HAP-1 (cell line): ENCODE measurements at regions not wholly inside any gene's neighbourhood (a gene's known extent, or its start where the extent isn't known, plus 50 kb on each side); places are given as distances from the start of the nearest gene placed in this dataset.
"Not testable (repeated sequence)": the region's sequence is repeated elsewhere in the genome, so short reads cannot be mapped to it uniquely, and the experiment has no call there.

Experiments
- DNase-seq, 2 experiments: peaks; one replicate each; pipeline ENCODE4 v3.0.0-alpha.2; 2016 to 2020; ENCODE audit warnings: low spot score in 2 of 2
- H3K27me3 ChIP-seq: fragments of 250-450 bp; sonication (Bioruptor Pico); 2 replicates; pipeline ENCODE4 v1.5.1; 2020; ENCODE audit warnings: low read depth, mild to moderate bottlenecking, moderate library complexity
- H3K36me3 ChIP-seq: fragments of 250-450 bp; sonication (Bioruptor Pico); replicated peaks from 2 replicates; pipeline ENCODE4 v1.5.1; 2020; ENCODE audit warnings: mild to moderate bottlenecking
- H3K4me1 ChIP-seq: fragments of 250-450 bp; sonication (Bioruptor Pico); 2 replicates; pipeline ENCODE4 v1.5.1; 2020; ENCODE audit warnings: mild to moderate bottlenecking
- H3K4me3 ChIP-seq: fragments of 250-450 bp; sonication (Bioruptor Pico); 2 replicates; pipeline ENCODE4 v1.5.1; 2020; ENCODE audit warnings: mild to moderate bottlenecking, moderate library complexity
- H3K9me3 ChIP-seq: fragments of 250-450 bp; sonication (Bioruptor Pico); 2 replicates; pipeline ENCODE4 v1.5.1; 2020; ENCODE audit warnings: mild to moderate bottlenecking, moderate library complexity
- in situ Hi-C: fragments of 300-500 bp; cut with MboI; formaldehyde crosslinking; loops from 3 replicates; pipeline ENCODE4 v1.14.3; 2020; ENCODE audit warnings: low sequenced_read_pairs, inconsistent platforms, mixed read lengths

DNA sequence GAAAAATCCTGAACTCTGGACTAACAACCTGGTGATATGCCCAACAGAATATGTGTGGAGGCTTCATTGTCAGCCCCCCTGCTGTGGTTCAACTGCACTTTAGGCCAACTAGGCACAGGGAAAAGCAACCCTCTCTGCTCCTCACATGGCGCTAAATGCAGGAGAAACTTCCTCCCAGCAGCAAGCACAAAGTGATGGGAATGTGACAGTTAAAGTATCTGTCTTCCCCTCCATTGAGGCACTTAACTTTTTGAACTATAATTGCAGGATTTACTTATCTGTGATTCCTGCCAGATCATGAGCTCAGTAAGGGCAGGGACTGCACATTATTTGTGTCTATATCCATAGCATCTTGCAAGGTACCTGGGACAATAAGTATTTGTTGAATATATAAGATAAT, 981.2 kb upstream of the KLHL29 start:
- no peaks in the 10 kb centered on the region for H3K36me3 ChIP-seq
- in situ Hi-C loops, result no loop called here
- H3K27me3 ChIP-seq, result no peaks in the 10 kb centered on the region
- no peak overlapping the region for H3K4me3 ChIP-seq
- H3K4me1 ChIP-seq, result no peaks in the 10 kb centered on the region
- H3K9me3 ChIP-seq, result no peaks in the 10 kb centered on the region
- no peak for DNase-seq

DNA sequence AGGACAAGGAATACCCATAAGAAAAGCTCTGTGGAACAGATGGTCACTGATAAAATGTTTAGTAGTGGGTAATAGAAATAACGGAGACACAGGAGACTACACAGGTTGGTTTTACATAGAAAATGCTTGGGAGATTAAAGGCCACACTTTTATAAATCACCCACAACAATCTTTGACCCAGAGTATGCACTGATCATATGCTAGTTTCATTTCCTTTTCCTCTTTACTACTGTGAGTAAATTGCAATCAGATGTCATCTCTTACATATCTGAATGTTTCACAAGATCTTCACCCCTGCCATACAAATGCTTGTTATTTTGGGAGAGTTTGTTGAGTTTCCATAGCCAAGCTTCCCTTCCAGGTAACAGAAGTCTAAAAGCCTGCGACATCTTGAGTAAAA, 978.4 kb upstream of the KLHL29 start:
- in situ Hi-C loops, result no loop called here
- no peaks in the 10 kb centered on the region for H3K27me3 ChIP-seq
- H3K36me3 ChIP-seq, result no peaks in the 10 kb centered on the region
- no peak overlapping the region for H3K4me3 ChIP-seq
- no peaks in the 10 kb centered on the region for H3K4me1 ChIP-seq
- no peak for DNase-seq
- H3K9me3 ChIP-seq, result no peaks in the 10 kb centered on the region

DNA sequence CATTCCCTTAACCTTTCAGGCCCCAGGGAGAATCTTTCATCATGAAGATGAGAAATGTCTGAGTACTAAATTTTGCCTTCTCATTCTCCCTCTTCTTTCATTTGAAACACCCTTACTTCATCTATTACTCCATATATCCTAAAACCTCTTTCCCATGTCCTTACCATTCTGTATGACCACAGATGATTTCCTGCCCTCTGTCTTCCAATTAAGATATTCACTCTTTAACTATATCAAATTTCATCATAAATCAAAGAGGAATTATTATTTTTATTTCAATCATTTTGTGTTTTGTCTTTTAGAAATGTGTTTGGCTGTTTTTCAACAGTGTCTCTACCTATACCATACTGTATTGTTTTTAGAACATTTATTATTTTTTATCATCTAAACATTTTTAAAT, 964.9 kb upstream of the KLHL29 start:
- Histone ChIP-seq H3K4me3 (no peak overlapping the region), H3K9me3 (no peaks in the 10 kb centered on the region), H3K4me1 (no peaks in the 10 kb centered on the region), H3K27me3 (no peaks in the 10 kb centered on the region), H3K36me3 (no peaks in the 10 kb centered on the region)
- DNase-seq, result no peak
- in situ Hi-C loops, result no loop called here

DNA sequence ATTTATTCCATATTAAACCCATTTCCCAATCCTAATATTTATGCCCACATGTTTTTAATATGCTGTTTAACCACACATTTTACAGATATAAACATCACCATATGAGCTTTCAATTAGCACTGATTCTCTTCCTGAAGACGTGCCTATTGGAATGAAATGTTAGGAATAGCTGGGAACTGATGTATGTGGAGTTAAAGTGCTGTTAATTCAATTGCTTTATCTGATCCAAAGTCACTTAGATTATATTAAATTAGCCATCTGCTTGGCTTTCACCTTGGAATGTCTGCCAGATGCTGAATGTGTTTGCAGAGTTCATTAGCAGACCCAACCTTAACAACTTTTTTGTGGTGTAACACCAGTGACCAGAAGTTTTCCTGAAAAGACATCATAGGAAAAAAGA, 942.9 kb upstream of the KLHL29 start:
- Histone ChIP-seq H3K4me1 (no peaks in the 10 kb centered on the region), H3K27me3 (no peaks in the 10 kb centered on the region), H3K9me3 (no peaks in the 10 kb centered on the region), H3K4me3 (no peak overlapping the region), H3K36me3 (no peaks in the 10 kb centered on the region)
- DNase-seq, result no peak
- in situ Hi-C loops, result no loop called here

DNA sequence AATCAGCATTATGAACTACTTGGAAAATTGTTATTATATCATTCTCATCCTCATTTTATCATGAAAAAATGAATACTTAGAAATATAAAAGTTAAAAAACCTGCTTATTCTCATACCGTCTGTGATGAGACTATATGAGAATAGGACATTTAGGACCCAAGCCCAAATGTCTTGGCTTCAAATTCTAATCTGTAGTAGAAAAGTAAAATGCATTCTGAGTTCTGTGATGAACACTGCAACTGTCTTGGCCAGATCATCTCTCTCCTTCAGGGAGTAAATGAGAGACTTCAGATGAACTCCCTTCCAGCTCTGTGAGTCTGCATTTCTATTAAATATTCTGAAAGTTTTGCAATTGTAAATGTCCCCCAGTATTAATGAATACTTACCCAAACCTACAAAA, 940.7 kb upstream of the KLHL29 start:
- no peaks in the 10 kb centered on the region for H3K36me3 ChIP-seq
- no peaks in the 10 kb centered on the region for H3K27me3 ChIP-seq
- no peak overlapping the region for H3K4me3 ChIP-seq
- no peaks in the 10 kb centered on the region for H3K9me3 ChIP-seq
- in situ Hi-C loops, result no loop called here
- H3K4me1 ChIP-seq, result no peaks in the 10 kb centered on the region
- no peak for DNase-seq

DNA sequence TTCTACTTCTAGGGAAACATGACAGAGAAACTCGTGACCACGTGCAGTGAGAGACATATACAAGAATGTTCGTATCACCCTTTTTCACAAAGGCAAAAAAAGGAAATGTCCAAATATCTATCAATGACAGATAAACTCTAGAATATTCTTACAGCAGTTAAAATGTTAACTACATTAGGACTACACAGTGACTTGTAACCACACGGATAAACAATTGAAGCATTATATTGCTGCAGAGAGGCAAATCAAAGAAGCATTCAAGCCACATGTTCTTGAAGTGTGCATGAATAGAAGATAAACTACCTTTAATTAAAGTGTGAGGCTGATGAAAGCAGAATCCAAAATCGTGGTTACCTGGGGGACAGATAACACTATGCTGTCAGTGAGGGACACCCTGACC, 935.3 kb upstream of the KLHL29 start:
- Histone ChIP-seq H3K9me3 (no peaks in the 10 kb centered on the region), H3K27me3 (no peaks in the 10 kb centered on the region; the same call in 1 of the 2 replicates), H3K36me3 (no peaks in the 10 kb centered on the region), H3K4me1 (no peaks in the 10 kb centered on the region), H3K4me3 (no peak overlapping the region)
- no peak for DNase-seq
- in situ Hi-C loops, result no loop called here

DNA sequence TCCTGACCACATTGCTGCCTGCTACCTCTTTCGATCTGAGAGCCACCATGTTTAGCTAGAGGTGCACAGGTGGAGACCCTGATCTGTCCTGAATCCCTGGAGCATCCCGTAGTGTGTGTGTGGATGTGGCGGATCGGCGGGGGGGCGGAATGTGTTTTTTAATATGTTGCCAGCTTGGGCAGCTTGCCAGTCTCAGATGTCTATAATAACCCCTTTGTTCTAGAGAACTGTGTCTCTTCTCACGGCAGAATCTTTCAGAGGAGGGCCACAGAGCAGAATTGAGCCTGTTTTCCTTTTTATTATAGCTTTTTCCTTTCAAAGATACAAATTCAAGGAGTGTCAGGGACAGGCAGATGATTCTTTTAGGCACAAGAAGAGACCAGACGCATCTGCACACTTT, 934.1 kb upstream of the KLHL29 start:
- H3K4me1 ChIP-seq, result no peaks in the 10 kb centered on the region
- H3K9me3 ChIP-seq, result no peaks in the 10 kb centered on the region
- in situ Hi-C loops, result no loop called here
- no peaks in the 10 kb centered on the region; the same call in 1 of the 2 replicates for H3K27me3 ChIP-seq
- DNase-seq, result no peak
- no peak overlapping the region for H3K4me3 ChIP-seq
- H3K36me3 ChIP-seq, result no peaks in the 10 kb centered on the region

DNA sequence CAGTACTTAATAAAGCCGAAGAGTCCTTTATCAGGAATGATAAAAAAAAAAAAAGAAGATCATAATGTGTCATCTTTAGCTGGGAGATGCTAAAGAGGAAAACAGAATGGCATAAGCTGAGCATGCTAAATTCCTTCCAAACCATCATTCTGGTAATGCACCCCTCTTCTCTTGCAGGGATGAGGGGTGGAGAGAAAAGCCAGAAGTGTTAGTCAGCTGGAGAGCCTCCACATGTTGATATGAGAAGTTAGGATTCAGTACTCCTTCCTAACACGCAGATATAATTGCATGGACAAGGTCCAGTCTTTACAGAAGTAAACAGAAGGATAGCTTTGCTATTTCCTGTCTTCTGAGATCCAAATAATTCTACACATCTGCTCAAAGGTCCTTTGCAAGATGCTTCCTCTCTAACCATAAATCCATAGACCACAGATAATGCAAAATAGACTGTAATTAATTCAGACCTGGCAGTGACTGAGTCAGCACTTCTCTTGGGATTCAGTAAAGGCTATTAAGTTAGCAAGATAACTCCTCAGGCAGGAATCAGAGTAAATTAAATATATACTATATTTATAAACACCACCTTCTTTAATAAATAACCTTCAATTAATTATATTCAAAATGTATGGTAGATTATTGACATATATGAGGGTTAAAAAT, 930.0 kb upstream of the KLHL29 start:
- Histone ChIP-seq H3K9me3 (no peaks in the 10 kb centered on the region), H3K4me1 (no peaks in the 10 kb centered on the region), H3K36me3 (no peaks in the 10 kb centered on the region), H3K27me3 (no peaks in the 10 kb centered on the region; the same call in 1 of the 2 replicates), H3K4me3 (no peak overlapping the region)
- in situ Hi-C loops, result no loop called here
- DNase-seq, result no peak

DNA sequence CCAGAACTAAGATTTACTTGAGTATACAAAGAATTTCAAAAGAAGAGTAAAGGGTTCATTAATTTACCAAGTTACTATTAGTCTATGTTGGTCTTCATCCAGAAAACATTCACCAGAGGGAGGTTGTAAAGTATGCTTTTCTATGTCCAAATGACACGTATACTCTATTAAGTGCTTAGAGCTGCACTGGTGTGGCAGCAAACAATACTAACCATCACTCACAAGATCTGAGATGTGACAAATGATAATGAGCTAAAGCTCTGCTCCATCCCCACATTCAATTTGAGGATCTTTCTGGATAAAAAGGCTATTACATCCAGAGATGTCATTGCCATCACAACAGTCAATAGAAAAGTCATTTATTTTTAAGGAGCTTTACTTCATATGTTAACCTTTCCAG, 926.5 kb upstream of the KLHL29 start:
- in situ Hi-C loops, result no loop called here

DNA sequence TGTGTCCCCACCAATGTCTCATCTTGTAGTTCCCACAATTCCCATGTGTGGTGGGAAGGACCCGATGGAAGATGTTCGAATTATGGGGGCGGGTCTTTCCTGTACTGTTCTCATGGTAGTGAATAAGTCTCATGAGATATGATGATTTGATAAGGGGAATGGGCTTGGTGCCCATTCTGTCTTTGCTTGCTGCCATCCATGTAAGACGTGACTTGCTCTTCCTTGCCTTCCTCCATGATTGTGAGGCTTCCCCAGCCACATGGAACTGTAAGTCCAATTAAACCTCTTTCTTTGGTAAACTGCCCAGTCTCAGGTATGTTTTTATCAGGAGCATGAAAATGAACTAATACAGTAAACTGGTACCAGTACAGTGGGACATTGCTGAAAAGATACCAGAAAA, 909.9 kb upstream of the KLHL29 start:
- in situ Hi-C loops, DNase-seq, H3K27me3 ChIP-seq, H3K4me3 ChIP-seq, H3K4me1 ChIP-seq, H3K36me3 ChIP-seq, H3K9me3 ChIP-seq: not testable (repeated sequence)

More for the DNA sequence above, 926.5 kb upstream of the KLHL29 start:
- Histone ChIP-seq H3K4me3 (no peak overlapping the region), H3K27me3 (no peaks in the 10 kb centered on the region), H3K9me3 (no peaks in the 10 kb centered on the region), H3K36me3 (no peaks in the 10 kb centered on the region), H3K4me1 (no peaks in the 10 kb centered on the region)
- no peak for DNase-seq

DNA sequence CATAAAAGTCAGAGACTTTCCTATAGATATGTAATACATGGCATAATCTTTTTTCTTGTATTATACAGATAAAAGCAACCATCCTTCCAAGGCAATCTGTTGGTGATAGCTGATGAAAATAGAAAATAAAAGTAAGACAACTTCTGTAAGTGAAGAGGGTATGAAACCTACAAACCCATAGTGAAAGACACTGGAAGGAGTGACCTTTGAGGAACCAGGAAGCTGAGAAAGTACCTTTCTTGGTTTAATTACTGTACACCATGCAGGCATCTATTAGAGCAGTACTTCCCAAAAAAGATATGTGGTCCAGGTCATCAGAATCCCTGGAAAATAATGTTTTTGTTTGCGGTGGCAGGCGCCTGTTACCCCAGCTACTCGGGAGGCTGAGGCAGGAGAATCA, 906.6 kb upstream of the KLHL29 start:
- Histone ChIP-seq H3K27me3 (no peaks in the 10 kb centered on the region), H3K36me3 (no peaks in the 10 kb centered on the region), H3K4me3 (no peak overlapping the region), H3K4me1 (no peaks in the 10 kb centered on the region), H3K9me3 (no peaks in the 10 kb centered on the region)
- DNase-seq, result no peak
- in situ Hi-C loops, result no loop called here

DNA sequence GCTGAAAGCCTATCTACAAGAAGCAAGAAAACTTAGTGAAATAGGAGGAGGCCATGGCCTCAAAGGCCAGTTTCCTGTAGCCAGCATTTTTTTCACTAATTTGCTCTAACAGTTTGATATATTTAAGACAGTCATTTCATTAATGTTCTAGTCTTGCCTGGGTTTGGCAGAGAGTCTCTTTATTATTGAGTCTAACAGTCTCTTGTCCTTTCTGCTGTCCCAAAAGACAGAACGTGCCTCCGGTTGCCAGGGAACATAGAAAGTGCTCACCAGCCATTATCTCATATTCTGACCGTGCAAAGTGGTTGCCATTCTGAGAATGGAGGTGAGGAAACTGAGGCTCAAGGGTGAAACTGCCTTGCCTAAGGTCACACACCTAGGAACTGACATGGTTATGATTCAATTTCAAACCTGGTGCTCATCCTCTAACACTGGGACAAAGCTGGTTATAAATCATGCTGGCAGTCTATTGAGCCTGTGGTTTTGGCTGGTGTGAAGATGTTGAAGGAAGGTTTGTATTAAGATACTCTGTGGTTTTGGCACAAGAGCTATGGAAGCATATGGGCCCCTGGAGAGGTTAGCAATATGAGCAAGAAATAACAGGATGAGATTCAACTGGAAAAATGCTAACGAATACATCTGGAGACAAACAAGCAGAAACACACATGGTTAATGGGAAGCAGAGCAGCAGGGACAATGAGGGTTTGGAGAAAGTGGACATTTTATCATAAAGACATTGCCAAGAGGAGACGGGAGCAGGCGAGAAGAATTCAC, 903.3 kb upstream of the KLHL29 start:
- H3K9me3 ChIP-seq, result no peaks in the 10 kb centered on the region
- H3K4me3 ChIP-seq, result no peak overlapping the region
- no peaks in the 10 kb centered on the region for H3K4me1 ChIP-seq

DNA sequence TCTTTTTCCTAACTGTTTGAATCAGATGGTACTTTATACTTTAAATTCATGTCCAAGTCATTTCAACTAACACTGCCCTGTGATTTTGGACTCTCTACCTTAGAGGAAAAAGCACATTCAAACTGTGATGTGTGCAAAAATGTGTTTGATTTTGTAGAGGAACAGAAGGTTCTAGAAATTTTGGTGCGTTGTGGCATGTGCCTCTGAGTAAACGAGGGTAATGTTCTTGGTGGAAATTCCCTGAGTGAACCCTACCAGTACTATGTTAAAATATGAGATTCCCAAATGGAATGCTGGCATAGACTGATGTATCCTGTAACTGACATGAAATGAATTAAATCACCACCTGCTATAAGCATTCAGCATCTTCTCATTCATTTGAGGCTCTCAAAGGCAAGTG, 901.9 kb upstream of the KLHL29 start:
- Histone ChIP-seq H3K4me1 (no peaks in the 10 kb centered on the region), H3K27me3 (no peaks in the 10 kb centered on the region), H3K36me3 (no peaks in the 10 kb centered on the region), H3K4me3 (no peak overlapping the region), H3K9me3 (no peaks in the 10 kb centered on the region)
- in situ Hi-C loops, result no loop called here
- DNase-seq, result no peak

More for the DNA sequence above, 903.3 kb upstream of the KLHL29 start:
- no peak for DNase-seq
- H3K36me3 ChIP-seq, result no peaks in the 10 kb centered on the region
- H3K27me3 ChIP-seq, result no peaks in the 10 kb centered on the region
- in situ Hi-C loops, result no loop called here

DNA sequence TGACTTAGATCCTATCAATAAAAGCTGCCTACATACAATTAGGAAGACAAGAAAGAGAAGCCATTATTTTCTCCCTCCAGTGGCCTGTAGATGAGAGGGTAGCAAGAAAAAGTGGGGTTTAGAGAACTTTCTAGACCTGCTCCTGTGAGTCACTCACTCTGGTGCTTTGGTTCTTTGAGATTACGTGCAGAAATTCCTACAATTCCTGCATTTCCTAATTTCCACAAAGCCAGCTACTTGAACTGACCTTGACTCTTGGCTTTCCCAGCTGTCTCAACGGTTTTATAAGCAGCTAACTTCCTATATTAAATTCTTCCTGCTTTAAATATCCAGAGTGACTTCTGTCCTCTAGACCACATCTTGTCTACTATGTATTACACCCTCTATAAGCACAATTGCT, 899.5 kb upstream of the KLHL29 start:
- Histone ChIP-seq H3K27me3 (no peaks in the 10 kb centered on the region), H3K9me3 (no peaks in the 10 kb centered on the region), H3K36me3 (no peaks in the 10 kb centered on the region), H3K4me1 (no peaks in the 10 kb centered on the region), H3K4me3 (no peak overlapping the region)
- DNase-seq, result no peak
- in situ Hi-C loops, result no loop called here
